SK-N-SH (cell line): ENCODE measurements at regions not wholly inside any gene's neighbourhood (a gene's known extent, or its start where the extent isn't known, plus 50 kb on each side); places are given as distances from the start of the nearest gene placed in this dataset.

Experiments used
- CTCF ChIA-PET: fragments of 300-600, 350-600 bp; formaldehyde crosslinking; extraction: SDS; loops from one replicate; lab custom pipeline; 2021; lab: Yijun Ruan, JAX
- POLR2A ChIA-PET: fragments of 350-600 bp; sonication (Branson Sonifier 250); formaldehyde crosslinking; extraction: SDS; loops from one replicate; lab custom pipeline; 2020; ENCODE audit warnings: antibody characterized with exemption, inconsistent platforms; lab: Yijun Ruan, JAX
- DNase-seq: peaks from one replicate; pipeline ENCODE4 v3.0.0; 2012
- H2AFZ ChIP-seq: fragments of 200-600 bp; sonication (generic); 2 replicates; pipeline ENCODE4 v1.8.1; 2016; ENCODE audit warnings: antibody characterized with exemption, mild to moderate bottlenecking, low read depth
- H3F3A ChIP-seq: fragments of 200-600 bp; sonication (generic); replicated peaks from 2 replicates; pipeline ENCODE3; 2016; ENCODE audit warnings: antibody characterized with exemption, mild to moderate bottlenecking; ENCODE audit not compliant: insufficient read depth
- H3K27ac ChIP-seq, 2 experiments: fragments of 200-500 bp in 1 of 2; fragments of 200-600 bp in 1 of 2; sonication (Bioruptor generic) in 1 of 2; sonication (generic), shearing (Covaris generic) in 1 of 2; 2 replicates each; pipeline versions ENCODE4 v1.5.1 to v1.6.1; 2014 to 2016; ENCODE audit warnings: low read depth in 2 of 2, inconsistent platforms in 1 of 2, low read length in 1 of 2, mild to moderate bottlenecking in 1 of 2, mixed read lengths in 1 of 2
- H3K27me3 ChIP-seq: fragments of 200-600 bp; sonication (generic), shearing (Covaris generic); 2 replicates; pipeline ENCODE4 v1.6.1; 2016; ENCODE audit warnings: mixed run types; ENCODE audit not compliant: insufficient read depth
- H3K36me3 ChIP-seq, 2 experiments: fragments of 200-500 bp in 1 of 2; fragments of 200-600 bp in 1 of 2; sonication (Bioruptor generic) in 1 of 2; sonication (generic) in 1 of 2; replicated peaks in 1 of 2; 2 replicates each; pipeline versions ENCODE3 to v1.5.1; 2014 to 2016; ENCODE audit warnings: low read length in 1 of 2, mild to moderate bottlenecking in 1 of 2; ENCODE audit not compliant: insufficient read depth in 2 of 2, control insufficient read depth in 1 of 2
- H3K4me1 ChIP-seq, 2 experiments: fragments of 200-500 bp in 1 of 2; fragments of 200-600 bp in 1 of 2; sonication (Bioruptor generic) in 1 of 2; sonication (generic), shearing (Covaris generic) in 1 of 2; 2 replicates each; pipeline versions ENCODE4 v1.5.1 to v1.6.1; 2014 to 2016; ENCODE audit warnings: low read depth in 1 of 2, low read length in 1 of 2, mixed run types in 1 of 2; ENCODE audit not compliant: insufficient read depth in 2 of 2, control insufficient read depth in 1 of 2
- H3K4me2 ChIP-seq: fragments of 200-600 bp; sonication (generic), shearing (Covaris generic); 2 replicates; pipeline ENCODE4 v1.6.1; 2017; ENCODE audit warnings: mixed run types
- H3K4me3 ChIP-seq, 2 experiments: fragments of 200-500 bp in 1 of 2; fragments of 200-600 bp in 1 of 2; sonication (Bioruptor generic) in 1 of 2; sonication (generic), shearing (Covaris generic) in 1 of 2; 2 replicates each; pipeline versions ENCODE4 v1.5.1 to v1.8.1; 2014 to 2016; ENCODE audit warnings: low read depth in 2 of 2, inconsistent platforms in 1 of 2, low read length in 1 of 2, mild to moderate bottlenecking in 1 of 2, mixed read lengths in 1 of 2, moderate library complexity in 1 of 2
- H3K79me2 ChIP-seq: fragments of 200-600 bp; sonication (generic); 2 replicates; pipeline ENCODE4 v1.8.1; 2017; ENCODE audit warnings: mild to moderate bottlenecking; ENCODE audit not compliant: insufficient read depth
- H3K9ac ChIP-seq: fragments of 200-600 bp; sonication (generic); 2 replicates; pipeline ENCODE4 v1.6.1; 2017; ENCODE audit warnings: mixed run types
- H3K9me2 ChIP-seq: fragments of 200-600 bp; sonication (generic); 2 replicates; pipeline ENCODE4 v1.6.1; 2017; ENCODE audit warnings: mixed run types
- H3K9me3 ChIP-seq: fragments of 200-600 bp; sonication (generic); 2 replicates; pipeline ENCODE4 v1.6.1; 2017; ENCODE audit warnings: mixed run types, mild to moderate bottlenecking, moderate library complexity
- H4K20me1 ChIP-seq: fragments of 200-600 bp; sonication (generic); 2 replicates; pipeline ENCODE4 v1.6.1; 2017; ENCODE audit warnings: mild to moderate bottlenecking, mixed run types; ENCODE audit not compliant: insufficient read depth
- CHD2 ChIP-seq: fragments of 150-350 bp; IDR thresholded peaks from 2 replicates; pipeline ENCODE4 v1.6.1; 2018; ENCODE audit warnings: low read length; ENCODE audit not compliant: partially characterized antibody
- ELF1 ChIP-seq: IDR thresholded peaks from 2 replicates; pipeline ENCODE4 v1.4.0; 2012
- EP300 ChIP-seq, 2 experiments: IDR thresholded peaks; 2 replicates each; pipeline versions ENCODE4 v1.4.0 to v1.6.1; 2012; ENCODE audit warnings: borderline replicate concordance in 1 of 2, low read depth in 1 of 2, low read length in 1 of 2
- FOXJ3 ChIP-seq: sonication (generic); formaldehyde crosslinking; IDR thresholded peaks from 2 replicates; pipeline ENCODE4 v1.5.1; 2020; ENCODE audit warnings: mild to moderate bottlenecking, missing genetic modification reagents
- FOXM1 ChIP-seq: IDR thresholded peaks from 2 replicates; pipeline ENCODE4 v1.4.0; 2012; ENCODE audit warnings: low read depth, mild to moderate bottlenecking
- GATA2 ChIP-seq: sonication (generic); formaldehyde crosslinking; IDR thresholded peaks from 2 replicates; pipeline ENCODE4 v1.5.0; 2020; ENCODE audit warnings: mild to moderate bottlenecking, missing genetic modification reagents
- JUND ChIP-seq: IDR thresholded peaks from 2 replicates; pipeline ENCODE4 v1.4.0; 2012
- MAX ChIP-seq: IDR thresholded peaks from 2 replicates; pipeline ENCODE4 v1.4.0; 2012; ENCODE audit warnings: low read depth
- MEF2A ChIP-seq: IDR thresholded peaks from 2 replicates; pipeline ENCODE4 v1.4.0; 2012; ENCODE audit warnings: low read depth, borderline replicate concordance
- NFIC ChIP-seq: IDR thresholded peaks from 2 replicates; pipeline ENCODE4 v1.4.0; 2012; ENCODE audit warnings: borderline replicate concordance
- NRF1 ChIP-seq: IDR thresholded peaks from 2 replicates; pipeline ENCODE4 v1.6.1; 2012; ENCODE audit warnings: low read depth, mild to moderate bottlenecking, low read length
- POLR2AphosphoS5 ChIP-seq: IDR thresholded peaks from 2 replicates; pipeline ENCODE4 v1.6.1; 2012; ENCODE audit warnings: low read depth, low read length
- RCOR1 ChIP-seq: fragments of 150-350 bp; IDR thresholded peaks from 2 replicates; pipeline ENCODE4 v1.6.1; 2017; ENCODE audit warnings: antibody characterized with exemption, low read length
- SIN3A ChIP-seq: IDR thresholded peaks from 2 replicates; pipeline ENCODE4 v1.6.1; 2012; ENCODE audit warnings: low read depth, mild to moderate bottlenecking, low read length, moderate library complexity, borderline replicate concordance
- SMC3 ChIP-seq: IDR thresholded peaks from 2 replicates; pipeline ENCODE4 v1.6.1; 2012; ENCODE audit warnings: low read depth, low read length, improper control_type of control experiment
- TCF12 ChIP-seq: IDR thresholded peaks from 2 replicates; pipeline ENCODE4 v1.4.0; 2012
- TEAD4 ChIP-seq: IDR thresholded peaks from 2 replicates; pipeline ENCODE4 v1.4.0; 2012; ENCODE audit warnings: mild to moderate bottlenecking, borderline replicate concordance; ENCODE audit not compliant: insufficient read depth
- USF2 ChIP-seq: fragments of 150-350 bp; IDR thresholded peaks from 2 replicates; pipeline ENCODE4 v1.6.1; 2017; ENCODE audit warnings: antibody characterized with exemption, low read length, low read depth, borderline replicate concordance
- WGBS: methylation state at CpG from one replicate; pipeline ENCODE4 v1.1.6; 2017; ENCODE audit warnings: low lambda C conversion rate; 5-methylcytosine and 5-hydroxymethylcytosine counted together
- TF ChIP-seq, protein P1 (sequence below): fragments of 200-600 bp; sonication (generic); IDR thresholded peaks from 2 replicates; pipeline ENCODE4 v1.6.1; 2017; ENCODE audit warnings: antibody characterized with exemption, mild to moderate bottlenecking, moderate library complexity
- TF ChIP-seq, protein P2 (sequence below): IDR thresholded peaks from 2 replicates; pipeline ENCODE4 v1.4.0; 2012; ENCODE audit warnings: low read depth, borderline replicate concordance

GRCh38 chr1:80250573-80251168 is 1244.1 kb upstream of the ADGRL4 start:
- Histone ChIP-seq H4K20me1 (no peaks in the 10 kb centered on the region), H3K27me3 (no peaks in the 10 kb centered on the region), H3K27ac (no peak overlapping the region), H3K4me2 (no peak overlapping the region), H3K9ac (no peak overlapping the region), H2AFZ (no peak overlapping the region), H3F3A (no peaks in the 10 kb centered on the region), H3K36me3 (no peaks in the 10 kb centered on the region), H3K9me3 (no peaks in the 10 kb centered on the region), H3K9me2 (no peaks in the 10 kb centered on the region), H3K79me2 (no peaks in the 10 kb centered on the region), H3K4me1 (no peaks in the 10 kb centered on the region; a peak in 1 of 4 replicates), H3K4me3 (no peak overlapping the region)
- no peak for DNase-seq
- TF ChIP-seq SIN3A, result no peak
- TF ChIP-seq ELF1, result no peak
- TF ChIP-seq JUND, result no peak
- TF ChIP-seq, protein P1, sequence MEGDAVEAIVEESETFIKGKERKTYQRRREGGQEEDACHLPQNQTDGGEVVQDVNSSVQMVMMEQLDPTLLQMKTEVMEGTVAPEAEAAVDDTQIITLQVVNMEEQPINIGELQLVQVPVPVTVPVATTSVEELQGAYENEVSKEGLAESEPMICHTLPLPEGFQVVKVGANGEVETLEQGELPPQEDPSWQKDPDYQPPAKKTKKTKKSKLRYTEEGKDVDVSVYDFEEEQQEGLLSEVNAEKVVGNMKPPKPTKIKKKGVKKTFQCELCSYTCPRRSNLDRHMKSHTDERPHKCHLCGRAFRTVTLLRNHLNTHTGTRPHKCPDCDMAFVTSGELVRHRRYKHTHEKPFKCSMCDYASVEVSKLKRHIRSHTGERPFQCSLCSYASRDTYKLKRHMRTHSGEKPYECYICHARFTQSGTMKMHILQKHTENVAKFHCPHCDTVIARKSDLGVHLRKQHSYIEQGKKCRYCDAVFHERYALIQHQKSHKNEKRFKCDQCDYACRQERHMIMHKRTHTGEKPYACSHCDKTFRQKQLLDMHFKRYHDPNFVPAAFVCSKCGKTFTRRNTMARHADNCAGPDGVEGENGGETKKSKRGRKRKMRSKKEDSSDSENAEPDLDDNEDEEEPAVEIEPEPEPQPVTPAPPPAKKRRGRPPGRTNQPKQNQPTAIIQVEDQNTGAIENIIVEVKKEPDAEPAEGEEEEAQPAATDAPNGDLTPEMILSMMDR, result no peak
- no peak for TF ChIP-seq USF2
- TF ChIP-seq NRF1, result no peak
- no peak for TF ChIP-seq FOXJ3
- no peak for TF ChIP-seq CHD2
- no peak for TF ChIP-seq MAX
- TF ChIP-seq SMC3, result no peak
- no peak for TF ChIP-seq RCOR1
- TF ChIP-seq EP300 (IDR thresholded peaks at IDR 0.05; ENCODE audit: borderline replicate concordance in 1 of 2, low read depth in 1 of 2, low read length in 1 of 2), result no peak
- TF ChIP-seq NFIC, result no peak
- no peak for TF ChIP-seq TCF12
- TF ChIP-seq MEF2A, result no peak
- no peak for TF ChIP-seq TEAD4
- TF ChIP-seq FOXM1, result no peak
- ChIA-PET CTCF (no interaction called here), POLR2A (no interaction called here)
- WGBS, result 74% methylated on average over 3 of the region's 3 CpGs

DNA sequence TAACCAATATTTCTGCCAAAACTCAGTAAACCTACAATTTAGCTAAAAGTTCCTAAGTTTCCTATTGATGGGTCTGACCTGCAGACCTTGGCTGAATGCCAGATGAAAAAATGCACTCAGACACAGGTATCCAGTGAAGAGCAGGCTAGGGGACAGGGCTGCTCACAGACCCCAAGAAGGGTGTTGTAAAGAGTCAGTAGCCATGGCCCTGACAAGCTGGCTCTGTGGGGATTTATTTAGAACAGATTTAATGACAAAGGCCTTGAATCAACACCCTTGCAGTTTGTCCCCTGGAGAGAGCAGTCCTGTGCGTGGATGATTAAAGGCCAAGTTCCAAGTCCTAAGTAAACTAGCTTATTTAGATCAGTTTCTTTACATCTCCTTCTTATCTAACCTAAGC is 1243.2 kb upstream of the ADGRL4 start:
- Histone ChIP-seq H3K36me3 (no peaks in the 10 kb centered on the region), H3K9me2 (no peaks in the 10 kb centered on the region), H4K20me1 (no peaks in the 10 kb centered on the region), H3K4me3 (no peak overlapping the region), H3K79me2 (no peaks in the 10 kb centered on the region), H3F3A (no peaks in the 10 kb centered on the region), H3K27ac (no peak overlapping the region), H3K27me3 (no peaks in the 10 kb centered on the region), H3K9me3 (no peaks in the 10 kb centered on the region), H3K9ac (no peak overlapping the region), H3K4me1 (no peaks in the 10 kb centered on the region; a peak in 1 of 4 replicates), H2AFZ (no peak overlapping the region), H3K4me2 (no peak overlapping the region)
- TF ChIP-seq GATA2 (CRISPR knock-in tag), result no peak
- TF ChIP-seq POLR2AphosphoS5, result no peak
- TF ChIP-seq SMC3, result no peak
- TF ChIP-seq, protein P2, sequence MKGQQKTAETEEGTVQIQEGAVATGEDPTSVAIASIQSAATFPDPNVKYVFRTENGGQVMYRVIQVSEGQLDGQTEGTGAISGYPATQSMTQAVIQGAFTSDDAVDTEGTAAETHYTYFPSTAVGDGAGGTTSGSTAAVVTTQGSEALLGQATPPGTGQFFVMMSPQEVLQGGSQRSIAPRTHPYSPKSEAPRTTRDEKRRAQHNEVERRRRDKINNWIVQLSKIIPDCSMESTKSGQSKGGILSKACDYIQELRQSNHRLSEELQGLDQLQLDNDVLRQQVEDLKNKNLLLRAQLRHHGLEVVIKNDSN, result no peak
- TF ChIP-seq FOXJ3, result no peak
- ChIA-PET POLR2A (no interaction called here), CTCF (no interaction called here)
- 91% methylated on average over 1 of the region's 1 CpG for WGBS
- DNase-seq, result no peak
